GM21360 (cell line): ENCODE measurements at regions not wholly inside any gene's neighbourhood (a gene's known extent, or its start where the extent isn't known, plus 50 kb on each side); places are given as distances from the start of the nearest gene placed in this dataset.
"Not testable (repeated sequence)": the region's sequence is repeated elsewhere in the genome, so short reads cannot be mapped to it uniquely, and the experiment has no call there.

Experiments used
- ATAC-seq: cut with Tn5 transposase; IDR thresholded peaks from one replicate; pipeline ENCODE4 v1.9.1; 2021; ENCODE audit warnings: mild to moderate bottlenecking, moderate library complexity; ENCODE audit not compliant: unreplicated experiment

GRCh38 chr12:82529101-82529500 is 157.6 kb upstream of the TMTC2 start:
- ATAC-seq, result no peak

DNA sequence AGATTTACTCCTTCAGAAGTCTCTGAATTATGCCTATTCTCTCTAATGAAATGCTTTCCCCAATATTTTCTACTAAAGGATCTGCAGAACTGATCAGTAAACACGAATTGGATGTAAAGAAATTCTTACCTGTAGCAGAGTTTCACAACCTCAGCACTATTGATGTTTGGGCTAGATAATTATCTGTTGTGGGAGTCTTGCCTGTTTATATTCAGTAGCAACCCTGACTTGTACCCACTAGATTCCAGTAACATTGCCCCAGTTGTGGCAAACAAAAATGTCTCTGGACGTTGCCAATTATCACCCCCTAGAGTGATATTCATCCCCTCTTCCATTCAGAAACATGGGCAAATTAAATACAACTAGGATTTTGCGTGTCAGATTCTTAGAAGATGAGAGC is 156.8 kb upstream of the TMTC2 start:
- no peak for ATAC-seq

DNA sequence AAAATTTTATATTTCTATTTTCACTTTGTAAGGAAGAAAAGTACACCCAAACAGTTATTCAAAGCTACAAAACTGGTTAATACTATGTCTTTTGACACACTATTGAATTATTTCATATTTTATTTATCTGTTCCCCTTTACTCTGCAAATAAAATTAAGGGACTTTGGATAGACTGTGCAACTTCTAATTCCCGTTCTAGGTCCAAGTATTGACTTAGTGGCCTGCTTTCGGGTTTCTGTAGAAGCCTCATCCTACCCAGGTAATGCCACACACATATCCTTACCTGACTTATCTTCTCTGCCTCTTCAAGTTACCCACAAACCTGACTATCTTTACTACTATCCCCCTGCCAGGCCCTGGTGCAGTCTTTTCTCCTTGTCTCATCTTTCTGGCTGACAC is 156.3 kb upstream of the TMTC2 start:
- ATAC-seq, result no peak

DNA sequence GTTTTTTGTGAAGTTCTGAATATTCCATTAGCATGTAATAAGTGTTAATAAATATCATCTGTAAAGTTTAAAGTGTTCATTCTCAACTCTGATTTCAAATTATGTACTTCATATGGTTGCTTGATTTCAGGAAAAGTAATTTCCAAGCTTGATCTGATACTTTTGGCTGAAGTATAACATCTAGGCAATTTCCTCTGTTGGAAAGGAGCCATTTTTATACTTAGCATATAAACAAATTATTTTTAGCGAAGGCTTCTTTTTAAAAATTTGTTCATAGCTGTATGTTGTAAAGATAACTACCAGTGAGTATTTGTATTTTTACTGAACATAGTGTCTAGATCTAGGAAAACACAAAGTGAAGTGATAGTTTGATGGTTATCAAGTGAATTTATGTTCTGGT is 153.4 kb upstream of the TMTC2 start:
- no peak for ATAC-seq

- ATAC-seq, result no peak
These were observed 149.3 kb upstream of the TMTC2 start for GRCh38 chr12:82537436-82537835.

DNA sequence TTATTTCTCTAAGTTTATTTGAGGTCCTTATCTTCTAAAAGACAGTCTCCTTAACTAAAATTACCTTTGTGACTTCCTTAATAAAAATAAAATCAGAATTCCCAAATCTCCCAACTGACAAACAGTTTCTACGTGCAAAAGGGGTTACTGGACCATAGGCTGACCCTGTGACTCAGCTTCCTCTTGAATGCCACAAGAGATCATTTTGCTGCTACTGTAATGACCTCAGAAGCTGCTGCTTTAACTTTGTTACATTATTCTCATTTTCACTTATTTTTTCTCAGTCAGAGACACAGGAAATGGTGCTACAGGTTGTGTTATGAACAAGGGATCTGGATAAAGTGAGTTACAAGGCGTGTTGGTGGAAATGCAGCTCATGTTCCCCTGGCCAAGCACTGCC is 132.2 kb upstream of the TMTC2 start:
- ATAC-seq, result no peak

- no peak for ATAC-seq
These were observed 131.0 kb upstream of the TMTC2 start for GRCh38 chr12:82555699-82556098.

DNA sequence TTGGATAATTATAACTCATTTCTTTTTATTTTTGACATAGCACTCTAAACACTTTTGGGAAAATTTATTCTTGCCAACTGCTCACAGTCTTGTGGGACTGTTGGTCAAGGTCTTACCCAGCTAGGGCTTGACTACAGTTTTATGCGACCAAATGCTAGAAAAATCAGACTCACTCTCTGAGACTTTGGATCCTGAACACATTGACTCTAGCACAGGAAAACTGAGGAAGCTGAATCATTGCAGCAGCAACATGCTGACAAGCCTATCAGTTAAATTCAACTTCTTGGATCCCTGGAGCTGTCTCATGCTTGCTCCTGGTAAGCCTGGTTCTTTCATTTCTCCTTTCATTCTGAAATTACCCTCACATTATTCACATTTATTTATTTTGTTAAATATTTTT is 120.7 kb upstream of the TMTC2 start:
- ATAC-seq, result no peak

DNA sequence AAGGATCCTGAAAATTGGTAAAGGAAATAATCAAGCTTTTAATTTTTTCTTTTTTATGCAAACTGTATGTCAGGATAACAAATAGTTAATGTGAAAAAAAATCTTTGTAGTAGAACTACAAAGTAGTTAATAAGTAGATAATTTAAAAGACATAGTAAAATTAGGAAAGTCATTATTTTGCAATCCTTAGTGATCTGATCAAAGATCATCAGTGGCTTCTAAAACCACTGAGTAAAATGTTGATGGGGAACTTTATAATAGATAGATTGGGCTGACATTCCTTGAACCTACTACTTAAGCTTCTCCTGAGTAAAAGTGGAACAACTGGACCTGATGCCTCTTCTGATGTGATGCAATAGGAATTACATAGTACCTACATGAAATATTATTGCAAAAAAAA is 119.0 kb upstream of the TMTC2 start:
- no peak for ATAC-seq

DNA sequence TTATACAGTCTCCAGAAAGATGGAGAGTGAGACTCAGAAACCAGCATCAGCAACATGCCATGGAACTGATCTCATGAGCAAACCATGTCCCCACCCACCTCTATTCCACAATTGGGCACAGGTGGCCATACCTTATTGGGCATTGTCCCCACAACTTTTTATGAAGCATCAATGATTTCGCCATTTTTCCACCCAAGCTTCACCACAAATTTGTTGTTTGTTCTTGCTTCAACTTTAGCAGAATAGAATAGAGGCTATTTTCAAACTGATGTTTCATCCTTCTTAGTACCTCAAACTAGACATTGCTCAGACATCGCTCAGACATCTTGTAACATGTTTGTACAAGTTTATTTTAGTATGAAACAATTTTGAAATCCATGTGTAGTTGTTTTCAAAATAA is 112.5 kb upstream of the TMTC2 start:
- ATAC-seq, result no peak

GRCh38 chr12:82578725-82579124 is 108.0 kb upstream of the TMTC2 start:
- no peak for ATAC-seq

DNA sequence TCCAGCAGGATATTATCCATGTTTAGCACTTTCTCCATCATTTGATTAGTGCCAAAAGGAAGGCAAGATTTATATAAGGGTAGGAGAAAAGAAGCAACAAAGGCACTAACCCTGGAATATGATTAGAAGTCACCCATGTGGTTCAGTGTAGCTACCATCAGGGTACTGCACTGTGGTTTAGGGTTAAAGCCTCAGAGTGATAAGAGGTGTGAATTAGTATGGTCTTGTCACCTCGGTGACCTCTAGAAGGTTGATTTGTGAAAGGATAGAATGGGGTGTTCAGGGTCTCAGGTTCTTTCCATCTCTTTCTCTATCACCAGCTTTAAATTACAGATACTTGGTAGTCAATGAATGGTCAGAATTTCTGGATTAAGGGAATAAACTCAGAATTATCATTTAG is 103.0 kb upstream of the TMTC2 start:
- ATAC-seq, result no peak

GRCh38 chr12:82593143-82593542 is 93.6 kb upstream of the TMTC2 start:
- peak; percentile 40 for ATAC-seq

DNA sequence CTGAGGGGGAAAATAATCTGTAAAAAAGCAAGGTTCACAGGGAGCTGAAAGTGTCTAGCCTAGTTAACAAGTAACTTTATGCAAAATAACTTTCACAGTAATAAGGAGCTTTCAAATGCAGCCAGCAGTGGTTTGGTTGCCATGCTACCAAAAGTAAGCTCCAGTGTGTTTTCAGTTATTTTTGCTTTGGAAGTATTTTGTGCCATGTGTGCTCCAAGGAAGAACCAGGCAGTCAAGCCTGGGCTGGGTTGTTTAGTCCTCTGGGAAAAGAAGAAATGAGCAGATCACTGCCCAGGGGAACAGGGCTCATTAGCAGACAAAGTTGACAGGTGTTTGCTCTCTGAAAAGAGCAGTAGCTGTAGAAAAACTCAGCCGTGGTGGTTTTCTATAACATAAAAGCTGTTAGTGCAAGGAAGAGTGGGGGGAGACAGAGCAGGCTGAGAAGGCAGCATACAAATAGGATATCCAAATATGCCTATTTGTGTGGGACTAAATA is 92.8 kb upstream of the TMTC2 start:
- ATAC-seq, result peak; percentile 76

DNA sequence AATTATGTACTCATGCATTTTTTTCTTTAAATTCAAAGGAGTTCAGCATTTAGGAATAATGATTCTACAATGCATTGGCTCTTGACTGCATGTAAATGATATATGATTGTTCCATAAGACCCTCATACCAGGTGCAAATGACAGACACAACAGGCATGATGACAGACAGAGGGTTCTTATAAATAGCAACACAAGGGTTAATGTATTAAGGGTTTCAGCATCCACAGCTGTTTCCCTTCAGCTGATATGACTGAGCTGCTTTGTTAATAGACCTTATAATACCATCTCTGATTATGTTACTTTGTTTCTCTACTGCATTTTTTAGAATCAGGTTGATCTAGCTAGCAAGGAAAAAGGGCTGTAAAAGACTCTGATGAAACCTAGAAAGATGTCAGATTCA is 90.8 kb upstream of the TMTC2 start:
- no peak for ATAC-seq

GRCh38 chr12:82596483-82596882 is 90.2 kb upstream of the TMTC2 start:
- ATAC-seq, result no peak

GRCh38 chr12:82600379-82600778 is 86.3 kb upstream of the TMTC2 start:
- ATAC-seq, result no peak

- ATAC-seq, result not testable (repeated sequence)
These were observed 83.1 kb upstream of the TMTC2 start for GRCh38 chr12:82603647-82604046.

DNA sequence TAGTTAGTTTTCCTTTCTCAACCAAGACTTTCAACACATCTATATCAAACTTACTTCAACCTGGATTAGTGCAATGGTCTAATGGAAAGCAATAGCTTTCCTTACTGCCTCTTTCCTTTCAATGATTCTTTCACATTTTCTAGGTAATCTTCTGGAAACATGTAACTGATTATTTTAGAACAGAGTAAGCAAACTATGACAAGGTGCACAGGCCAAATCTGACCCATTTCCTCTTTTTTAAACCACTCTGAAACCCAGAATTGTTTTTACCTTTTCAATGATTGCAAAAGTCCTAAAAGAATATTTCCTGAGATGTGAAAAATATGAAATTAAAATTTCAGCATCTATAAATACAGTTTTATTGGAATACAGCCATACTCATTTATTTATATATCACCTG is 81.6 kb upstream of the TMTC2 start:
- no peak for ATAC-seq

GRCh38 chr12:82608706-82609105 is 78.0 kb upstream of the TMTC2 start:
- no peak for ATAC-seq

GRCh38 chr12:82609234-82609914 is 77.3 kb upstream of the TMTC2 start:
- ATAC-seq, result no peak

DNA sequence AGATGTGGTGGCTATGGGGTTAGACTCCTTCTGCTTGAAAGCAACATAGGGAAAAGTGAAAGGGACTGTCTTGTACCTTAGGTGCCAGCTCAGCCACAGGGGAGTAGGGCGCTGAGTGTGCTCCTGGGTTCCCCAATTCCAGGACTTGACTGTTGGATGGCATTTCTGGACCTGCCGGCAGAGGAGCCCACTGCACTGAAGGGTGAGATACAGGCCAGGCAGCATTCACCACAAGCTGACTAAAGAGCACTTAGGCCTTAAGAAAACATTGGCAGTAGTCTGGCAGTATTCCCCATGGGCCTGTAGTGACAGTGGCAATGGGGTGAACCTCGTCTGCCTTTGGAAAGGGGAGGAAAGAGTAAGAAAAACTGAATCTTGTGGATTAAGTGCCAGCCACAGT is 67.1 kb upstream of the TMTC2 start:
- ATAC-seq, result no peak

DNA sequence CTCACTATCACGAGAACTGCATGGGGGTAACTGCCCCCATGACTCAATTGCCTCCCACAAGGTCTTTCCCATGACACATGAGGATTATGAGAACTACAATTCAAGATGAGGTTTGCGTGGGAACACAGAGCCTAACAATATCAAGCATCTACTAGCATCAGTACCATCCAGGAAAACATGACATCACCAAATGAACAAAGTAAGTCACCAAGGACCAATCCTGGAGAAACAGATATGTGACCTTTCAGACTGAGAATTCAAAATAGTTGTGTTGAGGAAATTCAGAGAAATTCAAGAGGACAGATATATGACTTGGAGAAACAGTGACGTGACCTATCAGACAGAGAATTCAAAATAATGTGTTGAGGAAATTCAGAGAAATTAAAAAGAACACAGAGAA is 65.8 kb upstream of the TMTC2 start:
- no peak for ATAC-seq
